HG02938 (cell line): ENCODE measurements at regions not wholly inside any gene's neighbourhood (a gene's known extent, or its start where the extent isn't known, plus 50 kb on each side); places are given as distances from the start of the nearest gene placed in this dataset.

Experiments
- ATAC-seq: cut with Tn5 transposase; IDR thresholded peaks from one replicate; pipeline ENCODE4 v1.9.1; 2021; ENCODE audit warnings: mild to moderate bottlenecking, moderate library complexity; ENCODE audit not compliant: unreplicated experiment

DNA sequence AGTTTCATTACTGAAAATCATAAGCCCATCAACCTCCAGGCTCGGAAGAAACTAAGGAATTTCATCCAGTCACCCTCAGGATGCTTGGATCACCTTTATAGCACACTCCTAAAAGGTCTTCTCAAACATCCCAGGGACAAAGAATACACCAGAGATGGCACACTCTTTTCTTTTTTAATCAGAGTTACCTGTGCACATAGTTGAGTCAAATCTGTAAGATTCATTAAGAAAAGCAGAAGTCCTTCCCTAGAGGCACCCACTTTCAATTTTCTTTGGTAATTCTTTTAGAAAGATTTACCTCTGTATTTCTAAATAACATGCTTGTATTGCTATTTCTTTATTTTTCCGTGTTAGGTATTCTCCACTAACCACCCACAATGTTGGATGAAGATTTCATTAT lies 50.6 kb upstream of the IL6 start:
- ATAC-seq, result no peak

DNA sequence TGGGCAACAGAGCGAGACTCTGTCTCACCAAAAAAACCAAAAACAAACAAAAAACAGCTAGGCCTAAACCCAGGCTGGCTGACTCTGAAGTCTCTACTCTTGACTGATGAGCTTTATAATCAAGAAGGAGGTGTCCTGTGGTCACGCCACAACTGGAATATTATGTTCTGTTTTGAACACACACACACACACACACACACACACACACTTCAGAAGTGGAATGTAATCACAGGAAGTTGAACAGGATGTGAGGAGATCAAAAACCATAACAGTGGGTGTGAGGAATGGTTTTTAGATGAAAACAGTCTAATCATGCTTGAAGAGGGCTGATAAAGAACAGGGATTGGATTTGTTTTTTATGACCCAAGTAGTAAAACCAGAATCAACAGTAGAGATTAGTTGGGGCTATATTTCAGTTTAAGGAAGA lies 51.1 kb upstream of the IL6 start:
- ATAC-seq, result no peak

DNA sequence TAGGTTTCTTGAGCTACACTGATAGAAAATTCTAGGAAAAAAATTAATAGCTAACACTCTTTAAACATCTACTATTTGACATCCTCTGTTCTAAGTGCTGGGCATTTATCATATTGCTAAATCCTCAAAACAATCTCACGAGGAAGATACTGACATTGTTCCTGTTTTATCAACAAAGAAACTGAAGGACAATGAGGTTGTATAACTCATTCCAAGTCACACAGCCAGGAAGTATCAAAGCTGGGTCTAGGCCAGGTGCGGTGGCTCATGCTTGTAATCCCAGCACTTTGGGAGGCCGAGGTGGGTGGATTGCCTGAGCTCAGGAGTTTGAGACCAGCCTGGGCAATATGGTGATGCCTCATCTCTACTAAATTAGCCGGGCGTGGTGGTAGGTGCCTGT lies 51.6 kb upstream of the IL6 start:
- ATAC-seq, result no peak

- peak; percentile 80 for ATAC-seq
Measured at GRCh38 chr7:22672846-22673680, 53.9 kb upstream of the IL6 start.

- ATAC-seq, result no peak
Measured at GRCh38 chr7:22671177-22671879, 55.7 kb upstream of the IL6 start.

DNA sequence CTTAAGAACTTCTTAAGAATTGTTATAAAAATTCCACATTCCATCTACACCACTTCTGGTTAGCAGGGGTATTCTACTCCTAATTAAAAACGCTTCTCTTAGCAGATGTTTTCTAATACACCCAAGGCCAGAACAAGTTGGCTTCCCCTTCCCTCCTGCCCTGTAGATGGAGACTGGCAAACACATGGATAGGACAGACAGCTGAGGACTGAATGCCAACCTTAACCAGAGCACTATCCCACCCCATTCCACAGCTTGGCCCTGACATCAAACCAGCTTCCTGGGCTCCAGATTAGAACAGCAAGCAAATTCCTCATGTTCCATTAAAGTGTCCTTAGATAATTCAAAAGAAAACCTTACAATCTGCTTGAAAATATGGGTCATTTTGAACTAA lies 56.6 kb upstream of the IL6 start:
- ATAC-seq, result no peak

DNA sequence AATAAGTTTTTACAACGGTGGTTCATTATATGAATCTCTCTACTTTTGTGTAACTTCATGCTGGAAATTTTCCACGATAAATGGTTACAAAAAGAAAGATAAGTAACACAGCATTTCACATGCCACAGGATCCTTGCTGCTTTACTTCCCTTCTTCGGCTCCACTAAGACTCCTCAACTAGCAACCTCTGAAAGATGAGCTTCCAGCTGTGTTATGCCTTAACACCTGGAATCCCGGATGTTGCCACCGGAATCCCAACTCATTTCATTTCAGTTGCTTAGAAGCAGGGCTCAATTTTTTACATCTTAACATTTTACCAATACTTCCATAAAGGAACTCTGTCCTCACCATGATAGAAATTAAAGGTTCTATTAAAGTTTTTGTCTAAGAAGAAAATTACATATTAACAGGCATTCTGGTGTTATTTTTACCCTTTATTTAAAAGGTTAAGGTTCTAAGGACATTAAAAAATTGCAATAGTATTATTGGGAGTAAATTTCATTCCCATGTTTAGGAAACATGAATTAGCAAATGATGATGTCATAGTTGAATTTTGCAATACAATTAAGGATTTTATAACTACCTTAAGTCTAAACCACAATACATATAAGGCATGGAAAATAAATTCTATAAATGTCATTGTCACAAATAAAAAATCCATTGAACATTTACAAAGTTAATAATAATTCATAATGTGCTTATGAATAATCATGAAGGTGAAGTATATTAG lies 57.1 kb upstream of the IL6 start:
- ATAC-seq, result no peak

DNA sequence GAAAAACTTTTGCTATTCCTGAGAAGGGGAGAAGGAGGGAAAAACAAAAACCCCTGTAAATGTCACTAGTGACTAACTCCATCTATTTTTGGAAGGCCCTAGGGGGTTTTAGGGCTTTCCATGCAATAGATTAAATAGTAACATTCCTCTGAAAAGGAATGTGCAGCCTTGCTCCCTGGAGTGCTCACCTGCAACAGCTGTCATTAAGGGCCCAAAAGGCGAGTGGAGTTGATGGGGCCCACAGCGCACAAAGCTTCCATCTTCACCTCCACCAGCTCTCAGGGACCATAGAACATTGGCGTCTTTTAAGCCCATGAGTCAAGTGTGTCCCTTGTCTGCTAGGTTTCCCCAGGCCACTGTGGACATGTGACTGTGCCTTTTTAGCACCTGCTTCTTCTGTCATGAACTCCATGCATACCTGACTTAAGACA lies 58.0 kb upstream of the IL6 start:
- ATAC-seq, result no peak

DNA sequence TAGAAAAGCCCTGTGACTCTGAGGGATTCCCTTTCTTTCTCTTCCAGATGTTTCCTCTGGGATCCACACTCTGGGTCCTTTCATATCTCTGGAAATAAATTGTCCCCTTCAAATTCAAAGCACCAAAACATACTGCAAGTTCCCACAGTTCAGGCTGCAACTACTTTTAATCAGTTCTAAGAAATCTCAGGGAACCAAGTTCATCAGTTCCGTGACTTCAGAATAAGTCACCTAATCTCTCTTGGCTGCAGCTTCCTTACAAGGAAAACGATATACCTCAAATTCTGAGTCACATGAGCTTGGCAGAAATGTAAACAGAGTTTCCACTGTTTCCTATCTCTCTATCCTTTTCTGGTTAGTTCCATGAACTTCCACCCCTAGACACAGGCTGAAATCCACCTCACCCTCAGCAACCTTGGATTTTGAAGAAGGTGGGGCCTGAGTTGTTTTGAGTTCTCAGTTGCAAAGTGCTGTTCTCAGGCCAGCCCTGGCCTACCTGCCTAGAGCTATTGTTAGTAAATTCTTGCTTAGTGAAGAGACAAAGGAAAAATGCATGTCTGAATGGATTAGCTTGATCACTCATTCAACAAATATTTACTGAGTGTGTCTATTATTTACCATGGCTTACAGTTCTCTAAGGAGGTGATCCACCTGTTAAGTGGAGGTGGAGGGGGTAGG lies 59.3 kb upstream of the IL6 start:
- ATAC-seq, result no peak

- ATAC-seq, result no peak
Measured at GRCh38 chr7:22667187-22667561, 59.8 kb upstream of the IL6 start.

- no peak for ATAC-seq
Measured at GRCh38 chr7:22666732-22667131, 60.3 kb upstream of the IL6 start.

GRCh38 chr7:22665923-22666322 lies 61.1 kb upstream of the IL6 start:
- no peak for ATAC-seq

DNA sequence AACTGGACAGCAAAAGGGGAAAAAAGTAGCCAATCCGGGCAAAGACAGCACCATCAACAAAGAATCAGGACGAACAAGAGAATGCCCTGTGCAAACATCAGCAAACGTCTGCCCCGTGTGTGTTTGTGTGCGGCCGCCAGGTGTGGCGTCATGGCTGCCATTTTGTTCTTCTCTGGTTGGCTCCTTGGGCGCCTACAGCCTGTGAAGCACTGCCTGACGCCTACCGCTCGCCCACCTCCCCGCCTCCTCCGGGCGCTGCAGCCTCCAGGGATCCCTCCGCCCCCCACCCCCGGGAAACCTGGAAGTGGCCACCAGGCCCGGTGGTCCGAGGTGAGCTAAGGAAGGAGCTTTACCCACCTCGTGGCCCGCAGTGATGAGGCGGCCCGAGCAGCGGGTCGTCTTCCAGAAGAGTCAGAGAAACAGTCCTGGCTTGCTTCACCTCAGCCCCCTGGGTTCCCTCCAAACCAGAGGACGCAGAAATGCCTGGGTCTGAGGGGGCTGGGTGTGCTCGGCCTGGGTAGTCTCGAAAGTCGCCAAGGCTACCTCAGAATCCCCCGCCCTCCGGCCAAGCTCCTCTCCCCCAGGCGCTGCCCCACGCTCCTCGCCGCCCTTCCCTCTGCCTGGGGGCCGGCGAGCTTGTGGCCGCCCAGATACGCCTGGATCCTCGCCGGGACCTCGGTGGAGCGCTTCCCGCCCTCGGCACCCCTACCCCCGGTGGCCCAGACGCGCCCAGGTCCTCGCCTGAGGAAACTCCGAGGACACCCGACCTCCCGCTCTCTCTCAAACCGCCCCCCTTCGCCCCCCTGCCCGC lies 61.8 kb upstream of the IL6 start:
- ATAC-seq, result no peak

DNA sequence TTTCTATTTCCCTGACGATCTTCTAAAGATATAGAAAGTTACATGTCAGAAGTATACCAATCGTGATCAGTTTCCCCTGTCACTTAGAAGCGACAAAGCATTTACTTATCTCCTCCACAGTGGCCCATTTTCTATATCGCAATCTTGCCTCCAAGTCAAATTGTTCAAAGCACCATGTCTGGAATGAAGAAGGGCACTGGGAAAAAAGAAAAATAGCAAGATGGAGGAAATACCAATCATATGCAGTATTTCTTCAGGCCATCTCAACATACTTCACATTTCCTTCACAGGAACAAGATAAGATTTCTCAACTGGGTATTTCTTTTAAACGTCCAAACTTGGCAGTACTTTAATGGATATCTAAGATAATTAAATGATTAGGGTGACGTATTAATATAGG lies 63.3 kb upstream of the IL6 start:
- ATAC-seq, result no peak

- no peak for ATAC-seq
Measured at GRCh38 chr7:22663357-22663718, 63.7 kb upstream of the IL6 start.

- peak; percentile 47 for ATAC-seq
Measured at GRCh38 chr7:22662556-22663356, 64.2 kb upstream of the IL6 start.

DNA sequence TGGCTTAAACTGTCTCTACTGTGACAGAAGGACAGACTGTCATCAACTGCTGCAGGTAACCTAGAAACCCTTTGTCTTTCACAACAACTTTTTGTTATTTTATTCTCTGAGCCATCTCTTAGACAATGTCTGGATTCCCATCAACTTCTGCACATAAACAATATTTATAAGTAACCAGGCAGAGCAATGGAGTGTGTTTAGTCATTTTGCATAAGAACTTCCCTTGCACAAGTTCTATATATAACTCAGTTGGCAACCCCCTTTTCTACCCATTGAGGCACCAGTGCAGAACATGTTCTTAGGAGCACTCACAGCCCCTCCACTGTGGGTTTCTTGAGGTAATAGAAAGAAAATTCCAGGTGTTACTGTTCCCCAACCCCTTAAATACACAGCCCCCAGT lies 65.0 kb upstream of the IL6 start:
- peak; percentile 46 for ATAC-seq

- no peak for ATAC-seq
Measured at GRCh38 chr7:22660732-22661131, 66.3 kb upstream of the IL6 start.

DNA sequence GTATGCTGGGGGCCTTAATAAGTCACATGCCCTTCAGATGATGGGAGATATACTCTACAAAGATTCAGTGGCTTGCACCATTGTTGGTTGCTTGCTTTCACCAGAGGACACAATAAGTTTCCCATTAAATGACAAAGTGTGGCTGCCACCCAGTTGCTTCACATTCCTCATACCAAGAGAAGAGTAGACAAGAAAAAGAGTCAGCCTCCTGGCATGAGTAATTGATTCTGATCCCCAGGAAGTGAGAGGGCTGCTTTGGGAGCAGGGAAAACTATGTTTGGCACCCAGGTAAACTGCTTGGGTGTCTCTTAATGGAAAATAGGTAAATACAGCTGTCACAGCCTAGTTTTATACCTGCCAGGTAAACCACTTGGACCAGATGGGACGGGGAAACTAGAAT lies 66.7 kb upstream of the IL6 start:
- no peak for ATAC-seq

GRCh38 chr7:22659741-22660140 lies 67.3 kb upstream of the IL6 start:
- ATAC-seq, result no peak
